Heart left ventricle (tissue), 13 donors: ENCODE measurements at regions not wholly inside any gene's neighbourhood (a gene's known extent, or its start where the extent isn't known, plus 50 kb on each side); places are given as distances from the start of the nearest gene placed in this dataset.

ENCODE experiments used
- CTCF ChIP-seq, 12 donors: fragments of 200-600 bp; sonication (generic) in 4 of 12; IDR thresholded peaks; one replicate each; pipeline versions ENCODE4 v1.5.0 to v1.8.0; 2018 to 2022; ENCODE audit warnings: antibody characterized with exemption in 12 of 12, mild to moderate bottlenecking in 5 of 12
- POLR2A ChIP-seq, 2 donors: fragments of 450-650 bp; IDR thresholded peaks; one replicate each; pipeline ENCODE4 v1.6.1; 2017; ENCODE audit warnings: antibody characterized with exemption in 2 of 2, mild to moderate bottlenecking in 2 of 2, moderate library complexity in 2 of 2
- donor health status: ischemic (EF 13 %, LVEDD 7.1; RV severe dilation, severe dysfunction).
- donor health status: DM: no; HTN: yes; CAD: no.
- donor health status: DM: no; HTN: no; CAD: no.
- donor health status: ischemic (EF 25% LVEDD 6.9; RV normal size, moderate dysfunction).
- donor health status: ischemic (EF 25% LVEDD 5.7; RV mildly dilated, moderate dysfunction).
- donor health status: ischemic (EF 35%, LVEDD 5.7; RV mildly dilated, moderate dysfunction).
- donor health status: nonischemic (EF 11% LVEDD 7.7; RV severe dilation, severe dysfunction).
- donor health status: DM: yes; HTN: yes; CAD: no.
- donor health status: PGD.
- donor health status: ischemic (EF 29% LVEDD 5.4; RV normal size, mild dysfunction).
- donor health status: nonischemic (EF 23%, LVEDD 6.1; RV moderate dilation, normal function).

GRCh38 chr5:158599157-158599556, 500.6 kb downstream of the EBF1 start:
- TF ChIP-seq CTCF (IDR thresholded peaks at IDR 0.05) = no peak
- no peak for TF ChIP-seq POLR2A (IDR thresholded peaks at IDR 0.05)
